H9 (cell line): ENCODE measurements at regions not wholly inside any gene's neighbourhood (a gene's known extent, or its start where the extent isn't known, plus 50 kb on each side); places are given as distances from the start of the nearest gene placed in this dataset.

Experiments used
- DNase-seq: peaks from one replicate; pipeline ENCODE4 v3.0.0-alpha.2; 2017
- H2AFZ ChIP-seq: one replicate; pipeline ENCODE4 v1.6.1; 2013; ENCODE audit warnings: mild to moderate bottlenecking, low read length, control low read depth, moderate library complexity
- H2AK5ac ChIP-seq: 2 replicates; pipeline ENCODE4 v1.6.1; 2013; ENCODE audit warnings: low read length, control low read depth, mixed read lengths; ENCODE audit not compliant: insufficient read length
- H2BK120ac ChIP-seq: one replicate; pipeline ENCODE4 v1.6.1; 2013; ENCODE audit warnings: low read depth, mild to moderate bottlenecking, low read length, control low read depth, inconsistent platforms; ENCODE audit not compliant: poor library complexity, severe bottlenecking
- H2BK12ac ChIP-seq: 2 replicates; pipeline ENCODE4 v1.6.1; 2013; ENCODE audit warnings: low read length, control low read depth, mixed read lengths, low read depth; ENCODE audit not compliant: insufficient read length
- H2BK15ac ChIP-seq: 2 replicates; pipeline ENCODE4 v1.6.1; 2013; ENCODE audit warnings: low read depth, low read length, control low read depth
- H2BK20ac ChIP-seq: one replicate; pipeline ENCODE4 v1.6.1; 2013; ENCODE audit warnings: low read depth, mild to moderate bottlenecking, low read length, control low read depth, inconsistent platforms; ENCODE audit not compliant: poor library complexity, severe bottlenecking
- H2BK5ac ChIP-seq: 2 replicates; pipeline ENCODE4 v1.6.1; 2013; ENCODE audit warnings: low read length, control low read depth, mixed read lengths; ENCODE audit not compliant: insufficient read length
- H3K14ac ChIP-seq: 2 replicates; pipeline ENCODE4 v1.6.1; 2013; ENCODE audit warnings: low read length, control low read depth; ENCODE audit not compliant: insufficient read depth
- H3K18ac ChIP-seq: 2 replicates; pipeline ENCODE4 v1.6.1; 2013; ENCODE audit warnings: low read depth, mild to moderate bottlenecking, mixed read lengths, low read length, control low read depth; ENCODE audit not compliant: insufficient read length
- H3K23ac ChIP-seq: 2 replicates; pipeline ENCODE4 v1.6.1; 2013; ENCODE audit warnings: low read length, control low read depth, mixed read lengths, low read depth; ENCODE audit not compliant: insufficient read length
- H3K23me2 ChIP-seq: 2 replicates; pipeline ENCODE4 v1.6.1; 2013; ENCODE audit warnings: low read depth, mild to moderate bottlenecking, mixed read lengths, low read length, control low read depth; ENCODE audit not compliant: insufficient read length, poor library complexity, severe bottlenecking
- H3K27ac ChIP-seq: 2 replicates; pipeline ENCODE4 v1.5.1; 2013; ENCODE audit warnings: low read length, control low read depth, mixed read lengths, low read depth; ENCODE audit not compliant: insufficient read length
- H3K27me3 ChIP-seq: 2 replicates; pipeline ENCODE4 v1.6.1; 2013; ENCODE audit warnings: low read length, control low read depth, inconsistent platforms; ENCODE audit not compliant: insufficient read depth
- H3K4ac ChIP-seq: 2 replicates; pipeline ENCODE4 v1.6.1; 2013; ENCODE audit warnings: low read depth, mild to moderate bottlenecking, control low read depth, inconsistent platforms, low read length, moderate library complexity
- H3K4me1 ChIP-seq: 2 replicates; pipeline ENCODE4 v1.6.1; 2013; ENCODE audit warnings: low read length, control low read depth, inconsistent platforms; ENCODE audit not compliant: insufficient read depth
- H3K4me2 ChIP-seq: 2 replicates; pipeline ENCODE4 v1.6.1; 2013; ENCODE audit warnings: low read length, control low read depth, mixed read lengths; ENCODE audit not compliant: insufficient read length, insufficient read depth
- H3K56ac ChIP-seq: 2 replicates; pipeline ENCODE4 v1.6.1; 2013; ENCODE audit warnings: low read depth, mild to moderate bottlenecking, mixed read lengths, low read length, control low read depth; ENCODE audit not compliant: insufficient read length
- H3K79me1 ChIP-seq: 2 replicates; pipeline ENCODE4 v1.6.1; 2013; ENCODE audit warnings: low read depth, mild to moderate bottlenecking, moderate library complexity, low read length, control low read depth, inconsistent platforms; ENCODE audit not compliant: insufficient read depth, poor library complexity, severe bottlenecking
- H3K79me2 ChIP-seq: 2 replicates; pipeline ENCODE4 v1.6.1; 2013; ENCODE audit warnings: low read length, control low read depth, inconsistent platforms; ENCODE audit not compliant: insufficient read depth
- H3K9ac ChIP-seq: 2 replicates; pipeline ENCODE4 v1.6.1; 2013; ENCODE audit warnings: low read length, control low read depth, mixed read lengths; ENCODE audit not compliant: insufficient read length; ENCODE audit errors: extremely low read depth
- H3K9me3 ChIP-seq: one replicate; pipeline ENCODE4 v1.6.1; 2013; ENCODE audit warnings: low read depth, low read length, inconsistent platforms; ENCODE audit not compliant: control insufficient read depth
- H3T11ph ChIP-seq: one replicate; pipeline ENCODE4 v1.6.1; 2013; ENCODE audit warnings: mild to moderate bottlenecking, low read length, control low read depth, inconsistent platforms
- H4K20me1 ChIP-seq: one replicate; pipeline ENCODE4 v1.6.1; 2013; ENCODE audit not compliant: control insufficient read depth, insufficient read length, insufficient read depth
- H4K5ac ChIP-seq: 2 replicates; pipeline ENCODE4 v1.6.1; 2013; ENCODE audit warnings: low read depth, mild to moderate bottlenecking, mixed read lengths, low read length, control low read depth; ENCODE audit not compliant: insufficient read length
- H4K8ac ChIP-seq: replicated peaks from 2 replicates; pipeline ENCODE4 v1.6.1; 2013; ENCODE audit warnings: low read length, control low read depth, mixed read lengths, low read depth; ENCODE audit not compliant: insufficient read length
- H4K91ac ChIP-seq: 2 replicates; pipeline ENCODE4 v1.6.1; 2013; ENCODE audit warnings: low read depth, mild to moderate bottlenecking, moderate library complexity, mixed read lengths, low read length, control low read depth; ENCODE audit not compliant: insufficient read length
- H3K27ac Mint-ChIP-seq, 3 experiments: 2 replicates in 2 of 3; 3 replicates in 1 of 3; pipeline ENCODE4 v1.8.0; 2020 to 2021; ENCODE audit warnings: mixed read lengths in 3 of 3, mild to moderate bottlenecking in 1 of 3, moderate library complexity in 1 of 3
- H3K27me3 Mint-ChIP-seq: 2 replicates; pipeline ENCODE4 v1.8.0; 2021; ENCODE audit warnings: low read depth, mild to moderate bottlenecking, moderate library complexity, mixed read lengths
- H3K36me3 Mint-ChIP-seq, 3 experiments: 2 replicates in 2 of 3; 3 replicates in 1 of 3; pipeline ENCODE4 v1.8.0; 2020 to 2021; ENCODE audit warnings: low read depth in 3 of 3, mixed read lengths in 3 of 3; ENCODE audit not compliant: insufficient read depth in 1 of 3
- H3K4me1 Mint-ChIP-seq, 2 experiments: 2 replicates each; pipeline ENCODE4 v1.8.0; 2020; ENCODE audit warnings: mixed read lengths in 2 of 2
- H3K4me3 Mint-ChIP-seq, 2 experiments: 2 replicates in 1 of 2; 3 replicates in 1 of 2; pipeline ENCODE4 v1.8.0; 2020 to 2021; ENCODE audit warnings: mild to moderate bottlenecking in 2 of 2, mixed read lengths in 2 of 2, moderate library complexity in 1 of 2
- H3K9me3 Mint-ChIP-seq, 2 experiments: 2 replicates in 1 of 2; 3 replicates in 1 of 2; pipeline ENCODE4 v1.8.0; 2020; ENCODE audit warnings: mild to moderate bottlenecking in 2 of 2, mixed read lengths in 2 of 2, moderate library complexity in 1 of 2
- CTCF ChIP-seq: fragments of 200-600 bp; sonication (generic); conservative IDR thresholded peaks from 3 replicates; pipeline ENCODE4 v1.8.0; 2021; ENCODE audit warnings: antibody characterized with exemption, mild to moderate bottlenecking
- WGBS: extraction: QIAGEN DNeasy Blood & Tissue Kit; methylation state at CpG from one replicate; pipeline ENCODE4 v1.1.7; 2013; ENCODE audit warnings: missing lambda C conversion rate, low lambda C conversion rate, mixed read lengths; ENCODE audit not compliant: insufficient read length; ENCODE audit errors: extremely low coverage; 5-methylcytosine and 5-hydroxymethylcytosine counted together

- Histone ChIP-seq H3K4ac (no peak overlapping the region), H3K23me2 (no peaks in the 10 kb centered on the region), H2BK12ac (no peak overlapping the region), H3K27me3 (no peaks in the 10 kb centered on the region), H4K5ac (no peak overlapping the region), H4K20me1 (no peaks in the 10 kb centered on the region), H3T11ph (no peak overlapping the region), H3K79me2 (no peaks in the 10 kb centered on the region), H3K4me2 (no peak overlapping the region), H2AK5ac (no peak overlapping the region), H4K91ac (no peak overlapping the region), H3K18ac (no peak overlapping the region), H2BK20ac (no peak overlapping the region), H3K79me1 (no peaks in the 10 kb centered on the region), H3K9me3 (no peaks in the 10 kb centered on the region), H4K8ac (no peak overlapping the region), H3K14ac (no peak overlapping the region), H3K27ac (no peak overlapping the region), H3K4me1 (no peaks in the 10 kb centered on the region), H2BK120ac (no peak overlapping the region), H3K23ac (no peak overlapping the region), H3K9ac (no peak overlapping the region), H2BK15ac (no peak overlapping the region), H2BK5ac (no peak overlapping the region), H2AFZ (no peak overlapping the region), H3K56ac (no peak overlapping the region)
- Mint-ChIP-seq H3K4me3 (no peak overlapping the region), H3K4me1 (peaks cover 3 to 15% of the 10 kb centered on the region in 2 experiments; a peak in 3 of 4 replicates), H3K9me3 (peaks cover 13% of the 10 kb centered on the region in 2 experiments), H3K36me3 (peaks cover 2 to 9% (median 6%) of the 10 kb centered on the region in 3 experiments; a peak in 3 of 7 replicates), H3K27ac (no peak overlapping the region), H3K27me3 (peaks cover 3% of the 10 kb centered on the region)
- no peak for TF ChIP-seq CTCF
- no CpG with 5 or more reads among the region's 11 CpGs for WGBS
- DNase-seq: no peak
Observed at GRCh38 chr17:33561569-33562334, 268.7 kb upstream of the ASIC2 start.
